OCI-LY1 (cell line): ENCODE measurements at regions not wholly inside any gene's neighbourhood (a gene's known extent, or its start where the extent isn't known, plus 50 kb on each side); places are given as distances from the start of the nearest gene placed in this dataset.

Experiments
- EZH2 ChIP-seq: fragments of 200-600 bp; sonication (generic), shearing (Covaris generic); IDR thresholded peaks from 2 replicates; pipeline ENCODE4 v1.8.0; 2017; ENCODE audit warnings: borderline replicate concordance, mixed run types, mild to moderate bottlenecking, antibody characterized with exemption, low read length, moderate library complexity, mixed read lengths
- TF ChIP-seq, protein P1 (sequence below): fragments of 200-600 bp; sonication (generic), shearing (Covaris generic); IDR thresholded peaks from 2 replicates; pipeline ENCODE4 v1.5.1; 2017; ENCODE audit warnings: mild to moderate bottlenecking, antibody characterized with exemption, low read length, moderate library complexity, mixed read lengths

DNA sequence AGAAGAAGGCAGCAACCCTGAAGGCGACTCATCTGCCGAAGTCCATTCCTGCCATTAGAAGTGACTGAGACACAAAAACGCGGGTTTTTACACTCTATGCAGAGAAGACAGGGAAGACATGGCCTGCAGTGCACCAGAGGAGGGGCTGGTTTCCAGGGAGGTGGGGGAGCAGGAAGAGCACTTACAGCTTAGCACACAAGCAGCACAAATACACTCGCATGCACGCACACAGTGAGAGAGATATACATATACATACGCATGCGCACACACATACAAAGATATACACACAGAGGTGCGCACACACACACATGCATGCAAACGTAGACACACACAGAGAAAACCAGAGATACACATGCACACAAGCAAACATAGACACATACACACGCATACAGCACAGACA, 210.9 kb upstream of the CSF3R start:
- TF ChIP-seq, protein P1, sequence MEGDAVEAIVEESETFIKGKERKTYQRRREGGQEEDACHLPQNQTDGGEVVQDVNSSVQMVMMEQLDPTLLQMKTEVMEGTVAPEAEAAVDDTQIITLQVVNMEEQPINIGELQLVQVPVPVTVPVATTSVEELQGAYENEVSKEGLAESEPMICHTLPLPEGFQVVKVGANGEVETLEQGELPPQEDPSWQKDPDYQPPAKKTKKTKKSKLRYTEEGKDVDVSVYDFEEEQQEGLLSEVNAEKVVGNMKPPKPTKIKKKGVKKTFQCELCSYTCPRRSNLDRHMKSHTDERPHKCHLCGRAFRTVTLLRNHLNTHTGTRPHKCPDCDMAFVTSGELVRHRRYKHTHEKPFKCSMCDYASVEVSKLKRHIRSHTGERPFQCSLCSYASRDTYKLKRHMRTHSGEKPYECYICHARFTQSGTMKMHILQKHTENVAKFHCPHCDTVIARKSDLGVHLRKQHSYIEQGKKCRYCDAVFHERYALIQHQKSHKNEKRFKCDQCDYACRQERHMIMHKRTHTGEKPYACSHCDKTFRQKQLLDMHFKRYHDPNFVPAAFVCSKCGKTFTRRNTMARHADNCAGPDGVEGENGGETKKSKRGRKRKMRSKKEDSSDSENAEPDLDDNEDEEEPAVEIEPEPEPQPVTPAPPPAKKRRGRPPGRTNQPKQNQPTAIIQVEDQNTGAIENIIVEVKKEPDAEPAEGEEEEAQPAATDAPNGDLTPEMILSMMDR: no peak
- TF ChIP-seq EZH2: no peak
